IPS-NIHi11 (cell line): ENCODE measurements at regions not wholly inside any gene's neighbourhood (a gene's known extent, or its start where the extent isn't known, plus 50 kb on each side); places are given as distances from the start of the nearest gene placed in this dataset.

ENCODE experiments used
- DNase-seq: peaks from one replicate; pipeline ENCODE4 v3.0.0; 2012; ENCODE audit warnings: mixed read lengths, low spot score

DNA sequence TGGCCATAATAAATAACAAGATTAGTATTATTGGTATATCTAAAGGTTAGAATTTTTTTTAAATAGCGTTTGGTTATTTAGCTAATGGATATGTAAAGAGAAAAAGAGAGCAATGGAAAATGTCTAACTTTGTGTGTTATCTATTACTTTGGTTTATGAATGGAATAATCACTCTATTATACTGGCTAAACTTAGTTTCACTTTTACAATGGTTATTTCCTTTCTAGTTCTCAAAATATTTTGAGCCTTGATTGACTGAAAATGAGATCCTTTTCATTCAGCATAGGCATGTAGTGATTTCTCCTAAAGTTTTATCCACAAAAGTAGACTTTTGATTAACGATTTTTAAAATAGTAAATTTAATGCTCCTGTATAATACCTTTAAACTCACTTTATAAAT, 51.6 kb upstream of the MLIP start:
- DNase-seq, result no peak

DNA sequence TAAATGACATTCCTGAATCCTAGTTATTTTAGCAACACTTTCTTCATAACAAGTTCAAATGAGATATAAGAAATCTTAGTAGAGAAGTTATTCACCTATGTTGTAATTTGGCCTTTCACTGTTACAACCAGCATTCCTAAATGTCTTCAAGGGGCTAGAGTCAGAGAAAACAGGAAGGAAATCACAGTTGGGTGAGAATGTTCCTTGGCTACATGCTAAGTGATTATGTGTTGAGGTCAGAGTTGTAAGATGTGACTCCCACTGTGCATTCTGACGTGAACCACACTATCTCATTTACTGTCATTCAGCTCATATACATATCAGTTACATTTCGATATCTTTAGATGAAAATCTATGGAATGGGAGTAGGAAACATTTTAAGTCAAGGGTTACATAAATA, 51.0 kb upstream of the MLIP start:
- no peak for DNase-seq
